Left colon (tissue), 2 donors: ENCODE measurements at regions not wholly inside any gene's neighbourhood (a gene's known extent, or its start where the extent isn't known, plus 50 kb on each side); places are given as distances from the start of the nearest gene placed in this dataset.

ENCODE experiments used
- ATAC-seq: fragments of 200-7000 bp; cut with Tn5 transposase; one replicate; pipeline ENCODE4 v1.9.1; 2020; ENCODE audit warnings: mild to moderate bottlenecking, moderate library complexity
- DNase-seq, 2 donors: peaks; one replicate each; pipeline ENCODE4 v3.0.0-alpha.2; 2020
- intact Hi-C, 2 donors: fragments of 100-400 bp; cut with DNase I in 1 of 2; cut with micrococcal nuclease in 1 of 2; formaldehyde crosslinking; loops; one replicate each; pipeline versions ENCODE4 v1.11.2 to v1.14.0; 2022; cut with DNase I, micrococcal nuclease
- donor health status: DM: no; HTN: no; CAD: no.
- donor health status: DM: yes; HTN: yes; CAD: no.

DNA sequence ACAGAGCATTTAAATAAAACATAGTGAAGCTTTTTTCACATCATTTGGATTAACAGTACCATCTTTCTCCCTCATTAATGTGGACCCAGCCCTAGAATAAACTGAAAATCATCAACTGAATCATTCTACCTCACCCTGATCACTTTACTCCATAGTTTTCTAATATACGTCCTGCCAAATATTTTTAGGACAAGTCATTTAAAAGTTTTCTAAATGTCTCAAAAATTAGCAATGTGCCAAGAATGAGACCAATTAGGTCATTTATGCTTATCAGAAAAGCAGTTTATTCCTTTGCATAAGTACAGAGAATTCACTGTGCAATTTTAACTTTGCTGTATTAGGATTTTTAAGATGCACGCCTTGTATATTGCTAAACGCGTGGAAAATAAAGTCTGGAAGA is 284.4 kb downstream of the PIK3R1 start:
- DNase-seq (no peak), ATAC-seq (no peak)
- intact Hi-C loops: no loop called here

- DNase-seq (no peak), ATAC-seq (no peak)
- intact Hi-C loops: no loop called here
Observed at GRCh38 chr5:68500813-68501212, 285.3 kb downstream of the PIK3R1 start.

GRCh38 chr5:68502531-68502930 is 287.0 kb downstream of the PIK3R1 start:
- intact Hi-C loops: no loop called here
- ATAC-seq (no peak), DNase-seq (no peak)

DNA sequence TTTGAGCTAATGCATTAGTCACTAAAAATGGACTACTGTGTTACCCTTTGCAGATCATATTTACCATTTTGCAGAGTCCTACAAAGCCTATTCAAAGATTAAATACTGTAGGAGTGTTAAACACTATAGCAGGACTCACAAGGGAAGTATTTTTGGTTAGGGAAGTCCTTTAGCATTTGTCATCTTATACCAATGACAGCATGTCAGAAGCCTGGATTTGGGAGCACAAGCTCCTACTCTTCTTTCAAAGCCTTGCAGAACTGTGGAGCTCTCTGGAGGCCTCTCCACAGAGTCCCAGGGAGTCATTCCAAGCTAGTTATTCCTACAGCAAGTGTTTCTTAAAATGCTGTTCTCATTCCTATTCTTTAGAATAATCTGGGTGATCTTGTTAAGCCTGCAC is 288.8 kb downstream of the PIK3R1 start:
- DNase-seq: no peak
- intact Hi-C loops: no loop called here
- no peak for ATAC-seq

DNA sequence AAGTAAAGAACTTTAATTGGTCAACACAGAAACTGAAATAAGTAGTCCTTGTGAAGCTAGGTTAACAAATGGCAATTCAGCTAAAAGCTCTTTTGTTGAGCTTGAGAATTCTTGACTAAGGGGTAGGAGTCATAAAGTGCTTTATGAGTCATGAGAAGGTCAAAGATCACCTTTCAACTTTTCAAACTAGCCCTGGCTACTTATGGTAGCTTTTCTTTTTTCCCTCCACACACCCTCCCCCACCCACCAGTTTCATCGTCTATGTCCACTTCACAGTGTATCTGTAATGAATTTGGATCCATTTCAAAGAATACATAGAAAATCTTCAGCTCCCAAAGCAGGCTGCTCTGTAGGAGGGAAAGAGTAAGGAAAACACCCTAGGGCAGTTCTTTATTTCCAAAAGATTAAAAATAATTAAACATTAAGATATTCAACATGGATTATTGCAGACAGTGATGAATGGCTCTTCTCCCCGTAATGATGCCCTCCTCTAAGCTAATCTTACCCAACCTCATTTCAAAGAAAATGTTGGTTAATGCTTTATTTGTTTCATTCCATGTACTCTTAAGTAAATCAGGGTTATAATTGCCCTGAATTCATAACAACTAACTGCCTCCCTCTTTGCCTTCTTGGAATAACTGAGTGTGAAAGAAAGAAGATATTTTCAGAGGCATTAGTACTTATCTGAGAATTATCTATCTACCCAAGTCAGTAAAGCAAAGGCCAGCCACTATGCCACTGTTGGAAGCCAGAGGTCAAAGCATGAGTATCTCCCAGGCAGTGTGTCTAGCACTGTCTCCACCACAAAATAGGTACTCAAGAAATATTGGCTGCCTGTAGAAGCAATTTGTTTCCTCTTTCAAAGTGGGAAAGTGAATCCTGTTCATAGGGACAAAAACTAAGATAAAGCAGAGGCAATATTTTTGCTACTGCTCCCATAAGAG is 290.6 kb downstream of the PIK3R1 start:
- DNase-seq (peak in 1 of 2 donors; percentile 8), ATAC-seq (peak; percentile 95)
- intact Hi-C loops: no loop called here

DNA sequence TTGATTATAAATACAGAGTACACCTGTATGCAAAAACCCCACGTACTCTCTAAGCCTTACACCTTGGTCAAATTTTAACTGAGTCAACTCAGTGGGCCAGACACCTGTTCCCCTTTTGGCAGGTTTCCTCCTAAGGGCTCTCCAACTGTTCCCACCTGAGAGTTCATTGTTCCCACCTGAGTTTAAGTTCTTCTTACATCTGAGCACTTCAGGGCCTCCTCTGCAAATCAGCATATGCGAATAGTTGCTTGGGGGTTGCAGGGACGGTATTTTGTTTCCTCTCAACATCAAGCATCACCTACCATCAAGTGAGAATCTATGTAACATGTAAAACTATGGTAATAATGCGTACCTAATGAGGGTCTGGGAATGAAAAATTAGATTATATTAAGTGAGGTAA is 300.0 kb downstream of the PIK3R1 start:
- intact Hi-C loops: no loop called here

GRCh38 chr5:68518286-68518685 is 302.7 kb downstream of the PIK3R1 start:
- intact Hi-C loops: no loop called here
- DNase-seq: no peak
- no peak for ATAC-seq

More for the DNA sequence above, 300.0 kb downstream of the PIK3R1 start:
- ATAC-seq: no peak
- DNase-seq: no peak

DNA sequence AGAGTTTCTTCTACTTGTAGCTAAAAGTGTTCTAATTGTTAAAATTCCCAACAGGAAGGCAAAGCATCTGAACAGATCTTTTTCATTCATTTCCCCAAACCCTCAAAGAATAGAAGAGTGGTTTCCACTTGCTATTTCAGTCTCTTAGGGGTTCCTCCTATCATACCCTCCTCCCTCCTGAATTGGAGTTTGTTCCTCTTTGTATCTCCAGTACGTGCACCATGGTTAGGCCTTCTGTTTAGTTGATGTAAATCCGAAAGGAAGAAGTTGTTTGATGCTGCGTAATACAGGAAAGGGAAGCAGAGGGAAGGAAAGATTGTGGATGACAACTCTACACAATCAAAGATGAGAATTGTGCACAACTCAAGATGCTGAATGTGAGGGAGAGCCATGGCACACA is 303.6 kb downstream of the PIK3R1 start:
- intact Hi-C loops: no loop called here
- ATAC-seq (no peak), DNase-seq (no peak)

DNA sequence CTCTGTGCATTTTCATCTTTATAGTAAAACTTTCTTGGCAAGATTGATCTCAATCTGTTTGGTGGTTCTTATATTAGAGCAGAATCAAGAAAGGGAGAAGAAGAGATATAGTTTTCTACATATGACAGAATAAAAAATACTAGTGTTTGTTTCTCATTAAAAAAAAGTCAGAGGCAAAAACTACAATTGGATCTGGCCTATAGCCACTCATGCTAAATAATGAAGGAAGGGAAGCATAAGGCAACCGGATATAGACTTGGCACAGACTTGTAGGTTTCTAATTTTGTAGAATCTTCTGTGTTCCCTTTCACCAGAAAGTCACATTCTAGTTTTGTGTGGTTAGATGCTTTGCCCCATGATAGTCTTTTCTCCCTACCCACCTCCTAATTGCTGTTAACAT is 306.2 kb downstream of the PIK3R1 start:
- ATAC-seq (no peak), DNase-seq (no peak)
- intact Hi-C loops: no loop called here

DNA sequence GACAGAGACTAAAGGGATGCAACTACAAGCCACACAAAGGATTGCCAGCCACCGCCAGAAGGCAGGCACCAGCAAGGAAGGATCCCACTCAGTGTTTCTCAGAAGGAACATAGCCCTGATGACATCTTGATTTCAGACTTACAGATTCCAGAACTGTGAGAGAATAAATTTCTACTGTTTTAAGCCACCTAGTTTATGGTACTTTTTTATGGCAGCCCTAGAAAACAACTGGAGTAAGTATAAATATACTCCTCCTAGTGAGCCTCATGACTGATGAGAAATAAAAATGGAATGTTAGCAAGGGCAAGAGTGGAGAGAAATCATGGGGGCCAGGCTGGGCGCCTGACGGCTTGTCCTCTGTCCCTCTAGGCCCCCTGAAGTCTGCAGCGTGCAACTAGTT is 307.3 kb downstream of the PIK3R1 start:
- DNase-seq (no peak), ATAC-seq (no peak)
- intact Hi-C loops: no loop called here

DNA sequence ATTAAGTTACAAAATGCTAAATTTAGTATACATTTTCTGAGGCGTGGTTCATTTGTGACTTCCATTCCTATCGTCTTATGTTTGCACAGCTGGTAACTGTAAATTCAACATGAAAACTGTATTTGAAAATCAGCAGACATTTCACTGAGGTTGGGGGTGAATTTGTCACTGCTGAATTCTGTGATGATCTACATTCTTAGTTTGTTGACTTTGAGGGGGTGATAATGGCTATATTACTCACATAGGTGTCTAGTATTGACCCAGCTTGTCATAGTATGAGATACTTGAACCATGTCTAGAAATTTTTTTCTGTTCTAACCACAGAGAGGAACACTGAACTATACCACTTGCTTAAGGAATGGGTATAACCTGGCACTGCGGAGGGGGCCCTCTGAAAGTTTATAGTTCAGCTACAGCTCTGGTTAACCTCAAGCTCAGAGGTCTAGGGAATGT is 313.3 kb downstream of the PIK3R1 start:
- no peak for ATAC-seq
- no peak for DNase-seq
- intact Hi-C loops: no loop called here

GRCh38 chr5:68529581-68529980 is 314.0 kb downstream of the PIK3R1 start:
- DNase-seq (no peak), ATAC-seq (no peak)
- intact Hi-C loops: no loop called here

- ATAC-seq: no peak
- DNase-seq: no peak
- intact Hi-C loops: no loop called here
Observed at GRCh38 chr5:68531970-68532369, 316.4 kb downstream of the PIK3R1 start.

DNA sequence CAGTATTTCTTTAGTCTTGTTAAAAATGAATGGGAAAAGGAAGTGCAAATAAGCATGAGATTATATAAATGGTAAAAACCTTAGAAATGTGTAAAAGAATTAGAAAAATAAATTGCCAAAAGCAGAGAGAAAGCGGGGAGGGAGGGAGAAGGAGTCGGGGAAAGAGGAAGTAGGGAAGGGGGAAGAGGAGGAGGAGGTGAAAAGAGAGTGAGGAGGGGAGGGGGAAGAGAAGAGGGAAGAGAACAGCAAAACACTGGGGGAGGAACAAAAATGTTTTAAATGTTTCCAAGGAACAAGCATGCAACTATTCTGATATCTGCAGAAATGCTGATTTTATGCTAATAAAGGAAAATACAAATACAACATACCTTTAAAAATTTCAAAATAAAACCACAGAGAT is 317.5 kb downstream of the PIK3R1 start:
- DNase-seq (no peak), ATAC-seq (no peak)

GRCh38 chr5:68533571-68534084 is 318.1 kb downstream of the PIK3R1 start:
- DNase-seq (peak; percentile 40 to 61), ATAC-seq (peak; percentile 93)
- intact Hi-C loops: no loop called here

More for the DNA sequence above, 317.5 kb downstream of the PIK3R1 start:
- intact Hi-C loops: no loop called here

DNA sequence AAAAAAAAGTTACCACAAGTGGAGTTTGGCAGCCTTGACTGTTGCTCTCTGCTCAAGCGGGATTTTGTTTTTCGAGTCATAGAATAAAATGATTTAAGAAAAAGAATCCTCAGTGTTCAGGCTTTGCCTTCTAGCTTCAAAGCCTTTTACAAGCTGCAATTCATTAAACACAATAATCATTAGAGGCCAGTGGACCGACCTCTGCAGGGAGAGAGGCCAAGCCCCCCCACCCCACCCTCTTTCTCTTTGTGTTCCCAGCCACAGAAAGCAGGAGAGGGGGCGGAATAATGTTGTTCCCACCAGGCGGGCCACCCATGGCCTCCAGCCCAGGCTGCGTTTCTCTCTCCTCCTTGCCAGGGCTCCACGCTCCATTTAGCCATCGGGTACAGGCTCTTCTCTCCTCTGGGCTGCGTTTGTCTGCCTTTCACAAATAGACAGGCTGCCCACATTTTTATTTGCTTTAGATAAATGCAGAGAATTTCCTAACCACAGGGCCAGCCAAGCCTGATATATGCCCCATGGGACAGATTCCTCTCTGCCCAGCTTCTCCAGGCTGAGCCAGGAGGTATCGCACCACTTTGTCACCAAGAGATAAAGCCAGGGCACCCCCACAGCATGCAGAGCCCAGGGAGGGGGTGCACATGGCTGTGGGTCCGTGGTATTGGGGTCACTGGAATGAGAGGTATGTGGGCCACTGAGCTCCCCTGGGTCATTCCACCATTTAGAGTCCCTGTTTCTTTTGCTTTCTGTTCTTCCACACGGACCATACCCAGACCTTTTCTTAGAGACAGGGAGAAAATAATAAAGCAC is 318.8 kb downstream of the PIK3R1 start:
- DNase-seq (peak in 1 of 2 donors; percentile 10), ATAC-seq (peak; percentile 54)
- intact Hi-C loops: no loop called here

DNA sequence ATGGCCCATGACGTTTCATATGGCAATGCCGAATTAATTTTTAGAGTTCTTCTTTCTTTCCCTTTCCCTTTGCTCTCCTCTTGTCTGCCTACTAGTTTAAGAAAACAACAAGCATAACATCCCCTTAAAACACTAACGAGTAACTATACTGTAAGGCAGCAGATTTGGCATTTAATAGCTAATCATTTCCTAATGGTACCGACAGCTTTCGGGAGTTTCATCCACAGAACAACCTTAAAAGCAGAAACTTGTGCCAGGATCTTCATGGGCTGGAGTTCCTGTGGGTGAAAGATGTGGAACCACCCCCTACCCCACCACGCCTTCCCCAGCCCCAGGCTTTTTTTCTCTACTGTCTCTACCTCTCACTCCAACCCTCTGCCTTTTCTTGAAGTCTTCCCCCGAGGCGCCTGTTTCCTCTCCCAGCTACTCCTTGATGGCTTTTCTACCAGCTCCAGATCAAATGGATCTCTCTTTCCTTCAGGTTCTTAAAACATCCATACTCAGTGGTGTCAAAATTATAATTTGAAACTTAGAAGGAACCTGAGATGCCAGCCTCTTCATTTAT is 319.5 kb downstream of the PIK3R1 start:
- DNase-seq (no peak), ATAC-seq (no peak)
- intact Hi-C loops: no loop called here

DNA sequence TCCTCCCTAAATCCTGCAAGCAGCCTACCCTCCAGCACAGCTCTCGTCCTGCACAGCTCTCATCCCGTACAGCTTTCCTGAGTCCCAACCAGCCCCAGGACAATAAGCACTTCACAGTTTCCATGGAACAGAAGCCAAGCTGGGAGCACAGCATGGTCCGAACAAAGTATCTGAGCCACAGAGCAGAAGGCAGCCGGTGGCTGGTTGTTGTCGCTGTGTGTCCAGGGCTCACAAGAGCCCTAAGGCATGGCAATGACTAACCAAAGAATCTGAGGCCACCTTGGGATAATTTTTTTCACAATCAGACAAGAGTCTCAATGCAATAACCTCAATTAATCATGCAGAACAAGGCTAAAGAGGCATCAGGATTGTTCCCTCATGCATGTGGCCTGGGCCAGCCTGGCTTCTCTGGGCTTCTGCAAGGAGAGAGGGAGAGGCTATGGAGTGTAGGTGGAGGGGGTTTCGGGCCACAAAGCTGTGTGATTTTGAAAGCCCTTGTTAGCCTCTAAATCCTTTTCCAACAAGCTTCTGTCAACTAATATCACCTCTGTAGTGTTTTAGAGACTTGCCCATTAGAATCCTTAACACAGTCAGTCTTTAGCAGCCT is 323.4 kb downstream of the PIK3R1 start:
- intact Hi-C loops: no loop called here
- ATAC-seq: no peak
- no peak for DNase-seq
